ENCODE measurements at regions not wholly inside any gene's neighbourhood (a gene's known extent, or its start where the extent isn't known, plus 50 kb on each side); places are given as distances from the start of the nearest gene placed in this dataset.
"Not testable (repeated sequence)": the region's sequence is repeated elsewhere in the genome, so short reads cannot be mapped to it uniquely, and the experiment has no call there.

DNA sequence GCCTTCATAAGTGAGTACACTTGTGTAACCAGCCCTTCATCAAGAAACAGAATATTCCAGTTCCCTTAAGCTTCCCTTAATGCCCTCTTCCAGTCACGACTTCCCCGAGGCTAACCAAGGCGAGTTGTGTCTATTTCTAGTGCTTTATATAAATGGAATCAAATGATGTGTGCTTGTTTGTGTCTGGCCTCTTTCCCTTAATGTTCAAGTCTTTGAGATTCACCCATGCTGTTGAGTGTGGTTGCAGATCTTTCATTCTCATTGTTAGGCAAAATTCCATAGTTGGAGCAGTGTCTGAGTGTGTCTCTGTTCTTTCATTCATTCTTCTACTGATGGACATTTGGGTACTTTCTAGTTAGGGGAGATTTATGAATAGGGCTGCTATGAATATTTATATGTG, 135.0 kb downstream of the CEBPB start:
- no peak for DNase-seq (ENCODE audit: low read depth in 3 of 3, low spot score in 1 of 3)

DNA sequence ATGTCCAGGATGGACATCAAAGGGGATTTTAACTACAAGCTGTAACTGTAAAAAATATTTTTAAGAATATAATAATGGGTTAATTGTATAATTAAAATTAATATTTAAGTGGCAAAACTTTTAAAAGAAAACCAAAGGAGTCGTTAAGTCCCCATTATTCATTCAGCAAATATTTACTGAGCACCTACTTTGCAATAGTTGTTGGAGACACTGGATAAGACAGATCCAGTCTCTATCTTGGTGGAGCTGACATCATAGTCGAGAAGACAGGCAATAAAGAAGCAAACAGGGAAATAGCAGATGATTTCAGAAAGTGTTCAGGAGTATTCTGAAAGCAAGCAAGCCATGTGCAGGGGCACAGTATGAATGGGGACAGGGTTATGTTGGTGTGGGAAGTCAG, 137.0 kb downstream of the CEBPB start:
- no peak for DNase-seq (ENCODE audit: low read depth in 3 of 3, low spot score in 1 of 3)

DNA sequence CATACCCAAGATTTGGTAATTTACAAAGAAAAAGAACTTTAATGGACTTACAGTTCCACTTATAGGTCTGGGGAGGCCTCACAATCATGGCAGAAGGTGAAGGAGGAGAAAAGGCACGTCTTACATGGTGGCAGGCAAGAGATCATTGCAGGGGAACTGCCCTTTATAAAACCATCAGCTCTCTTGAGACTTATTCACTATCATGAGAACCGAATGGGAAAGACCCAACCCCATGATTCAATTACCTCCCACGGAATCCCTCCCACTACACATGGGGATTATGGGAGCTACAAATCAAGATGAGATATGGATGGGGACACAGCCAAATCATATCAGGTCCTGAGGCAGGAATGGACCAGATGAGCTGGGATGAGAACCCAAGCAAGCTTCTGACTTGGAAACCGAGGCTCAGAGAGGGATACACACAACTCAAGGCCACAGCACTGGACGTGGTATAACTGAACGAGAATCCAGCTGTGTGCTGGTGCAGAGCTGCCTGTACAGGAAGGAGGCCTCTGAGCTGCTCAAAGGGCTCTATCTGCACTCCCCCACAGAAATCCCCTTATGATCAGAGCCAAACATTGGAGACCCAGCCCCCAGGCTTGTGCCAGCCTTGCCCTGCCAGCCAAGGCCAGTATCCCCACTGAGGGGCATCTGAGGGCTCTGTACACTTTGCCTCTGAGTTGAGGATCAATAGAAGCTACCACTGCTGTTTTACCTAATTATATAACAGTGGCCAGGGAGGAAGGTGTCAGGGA, 137.8 kb downstream of the CEBPB start:
- no peak for DNase-seq (ENCODE audit: low read depth in 3 of 3, low spot score in 1 of 3)

DNA sequence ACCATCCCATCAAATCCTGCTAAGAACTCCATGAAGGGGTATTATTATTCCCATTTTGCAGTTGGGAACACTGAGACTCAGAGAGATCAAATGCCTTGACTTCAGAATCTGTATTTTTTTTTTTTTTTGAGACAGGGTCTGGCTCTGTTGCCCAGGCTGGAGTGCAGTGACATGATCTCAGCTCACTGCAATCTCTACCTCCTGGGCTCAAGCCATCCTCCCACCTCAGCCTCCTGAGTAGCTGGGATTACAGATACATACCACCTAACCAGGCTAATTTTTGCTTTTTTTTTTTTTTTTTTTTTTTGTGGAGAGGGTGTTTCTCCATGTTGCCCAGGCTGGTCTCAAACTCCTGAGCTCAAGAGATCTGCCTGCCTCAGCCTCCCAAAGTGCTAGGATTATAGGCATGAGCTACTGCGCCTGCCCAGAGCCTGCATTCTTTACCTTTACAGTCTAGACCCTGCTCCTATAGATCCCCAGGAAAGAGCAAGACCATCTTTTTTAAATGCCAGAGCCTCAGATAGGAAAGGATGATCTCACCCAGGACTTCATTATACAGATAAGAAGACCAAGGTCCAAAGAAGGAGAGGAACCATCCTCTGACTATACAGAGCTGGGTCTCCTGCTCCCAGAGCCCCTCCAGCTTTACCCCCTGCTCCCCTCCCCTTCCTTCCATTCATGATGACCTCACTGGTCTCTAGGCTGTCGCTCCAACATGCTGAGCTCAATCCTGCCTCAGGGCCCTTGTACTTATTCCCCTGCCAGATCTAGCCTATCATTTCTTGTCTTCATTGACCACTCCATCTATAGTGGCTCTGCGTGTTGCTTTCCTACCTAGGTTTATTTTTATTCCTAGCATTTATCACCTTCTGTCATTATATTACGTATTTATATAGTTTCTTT, 138.6 kb downstream of the CEBPB start:
- no peak for DNase-seq (ENCODE audit: low read depth in 3 of 3, low spot score in 1 of 3)

DNA sequence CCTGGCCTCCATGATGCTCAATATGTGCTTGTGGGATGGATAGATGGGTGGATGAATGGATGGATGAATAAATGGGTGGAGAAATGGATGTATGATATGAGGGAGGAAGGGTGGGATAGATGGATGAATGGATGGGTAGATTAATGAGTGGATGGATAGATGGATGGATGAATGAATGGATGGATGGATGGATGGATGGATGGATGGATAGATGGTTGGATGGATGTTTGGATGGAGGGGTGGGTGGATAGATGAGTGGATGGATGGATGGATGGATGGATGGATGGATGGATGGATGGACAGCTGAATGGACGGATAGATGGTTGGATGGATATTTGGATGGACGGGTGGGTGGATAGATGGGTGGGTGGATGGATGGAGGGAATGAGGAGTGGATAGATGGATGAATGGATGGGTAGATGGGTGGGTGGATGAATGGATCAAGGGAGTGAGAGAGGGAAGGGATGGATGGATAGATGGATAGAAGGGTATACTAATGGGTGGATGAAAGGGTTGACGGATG, 139.4 kb downstream of the CEBPB start:
- DNase-seq (ENCODE audit: low read depth in 3 of 3, low spot score in 1 of 3), result no peak

DNA sequence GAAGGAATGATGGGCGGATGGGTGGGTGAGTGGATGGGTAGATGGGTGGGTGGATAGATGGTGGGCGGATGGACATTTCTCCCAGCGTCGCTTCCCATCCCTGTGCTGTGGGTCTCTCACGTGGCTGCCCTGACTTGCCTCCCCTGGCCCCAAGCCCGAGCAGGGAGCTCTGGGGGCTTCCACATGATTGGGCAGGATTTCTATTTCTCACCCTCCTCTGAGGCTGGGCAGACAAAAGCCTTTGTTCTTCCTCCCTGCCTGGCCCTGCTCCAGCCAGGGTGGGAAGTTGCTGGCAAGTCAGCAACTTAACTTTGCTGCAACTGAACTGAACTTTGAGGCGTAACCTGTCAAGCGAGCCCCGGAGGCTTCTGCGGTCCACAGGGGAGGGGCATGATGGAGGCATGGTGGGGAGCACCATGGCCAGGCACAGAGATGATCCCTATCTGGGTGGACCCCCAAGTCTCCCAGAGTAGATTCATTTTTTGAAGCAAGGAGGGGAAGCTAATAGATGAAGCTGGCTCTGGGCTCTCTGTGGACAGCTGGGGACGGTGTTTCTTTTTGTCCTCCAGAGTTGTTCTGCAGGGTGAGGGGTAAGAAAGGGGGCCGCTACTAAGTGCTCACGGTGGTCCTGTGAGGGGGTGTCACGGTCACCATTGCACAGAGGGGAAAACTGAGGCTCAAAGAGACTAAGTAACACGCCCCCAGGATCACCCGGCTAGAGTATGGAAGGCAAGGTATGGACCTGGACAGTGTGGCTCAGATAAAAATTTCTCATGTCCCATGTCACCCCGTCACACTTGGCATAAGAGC, 140.1 kb downstream of the CEBPB start:
- no peak for DNase-seq (ENCODE audit: low read depth in 3 of 3, low spot score in 1 of 3)

DNA sequence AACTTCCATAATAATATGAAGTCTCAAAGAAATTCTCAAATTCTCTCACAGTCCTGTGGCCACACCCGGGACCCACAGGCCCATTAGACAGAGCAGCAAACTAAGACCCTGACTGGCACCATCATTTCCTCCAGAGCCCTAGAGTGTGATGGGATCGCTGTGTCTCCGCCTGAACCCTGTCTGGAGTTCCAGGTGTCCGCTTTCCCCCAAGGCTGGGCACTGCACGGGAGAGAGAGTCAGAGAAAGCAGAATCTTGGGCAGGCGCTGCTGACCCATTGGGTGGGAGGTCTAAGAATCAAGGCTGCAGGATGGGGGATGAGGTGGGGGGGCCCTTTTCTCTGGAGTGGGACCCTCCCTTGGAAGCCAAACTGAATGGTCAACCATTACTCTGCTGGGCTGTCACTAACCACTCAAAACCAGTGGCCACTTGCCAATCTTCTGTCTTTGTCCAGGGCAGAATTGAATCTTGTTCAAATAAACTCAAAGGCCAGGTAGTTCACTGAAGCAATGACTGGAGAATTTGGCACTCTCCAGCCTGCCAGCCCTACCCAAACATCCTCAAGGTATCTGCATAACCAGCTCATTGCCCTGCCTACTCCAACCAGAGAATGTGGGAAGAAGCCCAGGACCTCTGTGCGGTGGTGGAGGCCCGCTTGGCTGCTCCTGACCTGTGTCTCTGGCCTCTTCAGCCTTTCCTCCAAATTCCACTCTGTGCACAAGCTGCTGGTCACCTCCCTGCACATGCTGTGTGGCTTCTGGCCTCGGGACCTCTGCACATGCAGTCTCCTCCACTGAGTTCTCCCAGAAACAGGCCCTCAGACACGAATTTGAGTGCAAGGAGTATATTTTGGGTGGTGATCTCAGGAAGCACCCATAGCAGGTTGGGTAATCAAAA, 141.1 kb downstream of the CEBPB start:
- no peak for DNase-seq (ENCODE audit: low read depth in 3 of 3, low spot score in 1 of 3)

DNA sequence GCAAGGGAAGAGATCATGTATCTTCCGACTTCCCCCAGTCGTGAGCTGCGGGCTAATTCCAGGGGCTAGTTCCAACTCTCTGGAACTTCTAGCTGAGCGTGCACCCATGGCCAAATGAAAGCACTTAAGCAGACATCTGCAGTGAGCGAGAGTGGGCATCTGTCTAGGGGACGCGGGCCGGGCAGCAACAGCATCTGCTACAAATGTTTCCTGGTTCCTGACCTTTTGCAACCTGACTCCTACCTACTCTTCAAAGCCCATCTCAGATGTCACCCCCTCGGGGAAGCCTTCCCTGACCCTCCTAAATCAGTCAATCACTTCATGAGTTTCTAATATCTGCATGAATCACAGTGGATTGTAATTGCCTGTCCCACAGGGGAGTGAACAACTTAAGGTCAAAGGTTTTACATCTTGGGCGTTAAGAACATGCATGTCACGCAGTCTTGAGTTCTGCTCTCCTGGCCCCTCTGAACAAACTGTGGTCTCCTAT, 141.9 kb downstream of the CEBPB start:
- no peak for DNase-seq (ENCODE audit: low read depth in 3 of 3, low spot score in 1 of 3)

DNA sequence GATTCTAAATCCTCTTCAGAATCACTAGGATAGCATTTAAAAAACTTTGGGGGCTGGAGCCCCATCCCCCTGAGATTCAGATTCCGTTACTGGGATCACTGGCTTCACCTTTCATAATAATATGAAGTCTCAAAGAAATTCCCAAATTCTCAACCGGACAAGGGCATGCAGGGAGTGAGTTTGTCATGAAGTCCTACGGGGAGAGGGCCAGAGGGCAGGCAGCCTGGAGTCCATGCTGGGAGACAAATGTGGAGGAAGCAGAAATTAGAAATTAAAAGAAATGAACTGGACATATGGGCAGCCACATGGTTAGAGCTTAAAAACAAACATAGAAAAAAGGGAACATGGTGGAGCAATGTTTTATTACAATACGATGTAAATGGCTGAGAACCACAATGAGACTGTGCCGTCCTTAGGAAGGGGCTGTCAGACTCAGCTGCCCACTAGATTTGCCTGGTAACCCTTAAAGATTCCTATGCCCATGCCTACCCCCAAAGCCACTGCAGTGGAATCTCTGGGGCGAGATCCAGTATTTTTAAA, 142.6 kb downstream of the CEBPB start:
- no peak for DNase-seq (ENCODE audit: low read depth in 3 of 3, low spot score in 1 of 3)

DNA sequence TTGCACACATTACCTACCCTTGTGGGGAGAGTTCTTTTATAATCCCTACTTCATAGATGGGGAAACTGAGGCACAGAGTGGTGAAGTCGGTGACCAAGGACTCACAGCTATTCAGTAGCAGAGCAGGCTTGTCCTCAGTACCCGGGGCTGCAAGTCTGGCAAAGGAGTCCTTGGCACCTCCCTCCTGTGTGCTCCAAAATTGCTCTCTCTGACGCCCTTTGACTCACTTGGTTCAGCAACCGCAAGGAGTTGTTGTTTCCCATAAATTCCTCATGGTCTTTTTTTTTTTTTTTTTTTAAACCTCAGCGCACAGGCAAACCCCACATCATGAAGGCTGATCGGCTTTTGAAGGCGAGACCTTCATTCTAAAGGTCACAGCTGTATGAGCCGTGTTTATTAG, 143.2 kb downstream of the CEBPB start:
- no peak for DNase-seq (ENCODE audit: low read depth in 3 of 3, low spot score in 1 of 3)

DNA sequence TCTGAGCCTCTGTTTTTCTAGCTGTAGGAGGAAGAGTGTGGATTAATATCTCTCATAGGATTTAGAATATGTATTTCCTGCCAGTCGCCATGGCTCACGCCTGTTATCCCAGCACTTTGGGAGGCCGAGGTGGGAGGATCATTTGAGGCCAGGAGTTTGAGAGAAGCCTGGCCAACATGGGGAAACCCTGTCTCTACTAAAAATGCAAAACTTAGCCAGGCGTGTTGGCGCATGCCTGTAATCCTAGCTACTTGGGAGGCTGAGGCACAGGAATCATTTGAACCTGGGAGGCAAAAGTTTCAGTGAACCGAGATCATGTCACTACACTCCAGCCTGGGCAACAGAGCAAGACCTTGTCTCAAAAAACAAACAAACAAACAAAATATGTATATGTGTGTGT, 143.9 kb downstream of the CEBPB start:
- not testable (repeated sequence) for DNase-seq (ENCODE audit: low read depth in 3 of 3, low spot score in 1 of 3)

DNA sequence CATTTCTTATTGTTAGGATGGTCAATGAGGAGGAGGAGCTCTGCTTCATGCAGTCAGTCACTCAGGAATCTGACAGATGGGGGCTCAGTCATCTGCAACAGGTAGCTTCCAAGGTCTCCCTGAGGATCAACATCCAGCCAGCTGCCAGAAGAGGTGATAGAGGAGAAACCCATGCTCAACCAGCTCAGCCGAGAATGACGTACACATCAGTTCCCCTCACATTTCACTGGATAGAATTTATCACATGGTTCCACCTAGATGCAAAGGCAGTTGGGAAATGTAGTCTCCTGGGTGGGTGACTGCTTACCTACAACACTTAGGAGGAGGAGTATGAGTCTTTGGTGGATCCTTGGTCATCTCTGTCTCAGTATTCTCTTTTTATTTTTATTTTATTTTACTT, 144.5 kb downstream of the CEBPB start:
- no peak for DNase-seq (ENCODE audit: low read depth in 3 of 3, low spot score in 1 of 3)

DNA sequence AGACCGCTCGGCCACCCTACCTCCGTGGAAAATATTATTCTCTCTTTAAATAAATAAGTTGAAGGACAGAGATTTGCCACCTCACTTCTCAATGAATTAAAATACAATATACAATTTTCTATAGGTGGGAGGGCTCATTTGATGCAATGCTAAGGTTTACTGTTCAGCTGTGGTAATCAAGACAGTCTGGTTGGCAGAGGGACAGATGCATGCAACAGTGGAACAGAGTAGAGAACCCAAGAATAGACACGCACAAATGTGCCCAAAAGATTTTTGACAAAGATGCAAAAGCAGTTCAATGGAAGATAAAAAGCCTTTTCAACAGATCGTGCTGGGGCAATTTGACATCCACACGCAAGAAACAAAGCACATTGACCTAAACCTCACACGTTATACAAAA, 145.2 kb downstream of the CEBPB start:
- no peak for DNase-seq (ENCODE audit: low read depth in 3 of 3, low spot score in 1 of 3)

DNA sequence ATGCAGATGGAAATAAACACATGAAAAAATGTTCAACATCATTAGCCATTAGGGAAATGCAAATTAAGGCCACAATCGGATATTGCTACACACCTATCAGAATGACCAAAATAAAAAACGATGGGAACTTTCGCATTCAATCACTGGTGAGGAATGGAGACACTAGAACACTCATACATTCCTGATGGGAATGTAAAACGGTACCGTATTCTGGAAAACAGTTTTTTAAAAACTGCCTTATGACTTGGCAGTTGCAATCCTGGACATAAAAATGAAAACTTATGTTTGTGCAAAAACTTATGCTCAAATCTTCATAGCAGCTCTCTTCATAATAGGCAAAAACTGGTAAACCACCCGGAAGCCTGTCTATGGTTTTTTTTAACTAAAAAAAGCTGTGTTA, 146.0 kb downstream of the CEBPB start:
- no peak for DNase-seq (ENCODE audit: low read depth in 3 of 3, low spot score in 1 of 3)

DNA sequence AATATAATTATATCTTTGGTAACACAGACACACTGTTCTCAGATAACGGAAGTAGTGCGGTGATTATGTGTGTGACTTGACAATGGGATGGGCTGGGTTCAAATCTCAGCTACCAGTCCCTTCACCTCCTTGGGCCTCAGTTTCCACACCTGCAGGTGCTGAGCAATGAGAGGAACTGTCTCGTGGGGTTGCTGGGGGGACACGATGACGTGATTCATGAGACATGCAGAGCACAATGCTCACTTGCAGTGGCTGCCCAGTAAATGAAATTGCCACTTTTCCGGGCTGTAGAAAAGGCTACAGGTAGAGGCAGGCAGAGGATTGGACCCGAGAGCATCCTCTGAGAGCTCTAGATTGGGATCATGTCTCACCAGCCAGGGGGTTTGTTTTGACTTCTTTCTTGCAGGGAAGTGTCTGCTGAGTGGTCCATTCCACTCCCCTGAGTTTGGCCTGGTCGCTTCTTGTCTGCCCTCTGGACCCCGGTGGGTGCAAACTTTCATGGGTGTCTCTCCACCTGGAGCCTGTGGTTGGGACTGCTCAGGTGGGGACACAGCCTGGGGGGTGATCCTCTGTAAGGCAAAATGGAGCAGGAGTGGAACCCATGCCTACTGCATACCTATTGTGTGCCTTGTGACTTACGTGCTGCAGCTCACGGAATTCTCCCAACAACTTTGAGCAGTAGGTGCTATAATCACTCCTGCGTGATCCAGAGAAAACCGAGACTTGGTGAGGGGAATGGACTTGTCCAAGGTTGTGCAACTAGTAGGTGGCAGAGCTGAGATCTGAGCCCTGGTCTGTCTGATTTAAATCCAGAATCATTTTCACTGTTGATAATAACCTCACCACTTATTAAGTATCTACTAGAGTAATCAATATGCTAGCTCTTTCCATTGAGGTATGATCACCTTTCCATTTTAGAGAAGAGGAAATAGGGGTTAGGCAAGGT, 147.2 kb downstream of the CEBPB start:
- DNase-seq (ENCODE audit: low read depth in 3 of 3, low spot score in 1 of 3), result no peak

DNA sequence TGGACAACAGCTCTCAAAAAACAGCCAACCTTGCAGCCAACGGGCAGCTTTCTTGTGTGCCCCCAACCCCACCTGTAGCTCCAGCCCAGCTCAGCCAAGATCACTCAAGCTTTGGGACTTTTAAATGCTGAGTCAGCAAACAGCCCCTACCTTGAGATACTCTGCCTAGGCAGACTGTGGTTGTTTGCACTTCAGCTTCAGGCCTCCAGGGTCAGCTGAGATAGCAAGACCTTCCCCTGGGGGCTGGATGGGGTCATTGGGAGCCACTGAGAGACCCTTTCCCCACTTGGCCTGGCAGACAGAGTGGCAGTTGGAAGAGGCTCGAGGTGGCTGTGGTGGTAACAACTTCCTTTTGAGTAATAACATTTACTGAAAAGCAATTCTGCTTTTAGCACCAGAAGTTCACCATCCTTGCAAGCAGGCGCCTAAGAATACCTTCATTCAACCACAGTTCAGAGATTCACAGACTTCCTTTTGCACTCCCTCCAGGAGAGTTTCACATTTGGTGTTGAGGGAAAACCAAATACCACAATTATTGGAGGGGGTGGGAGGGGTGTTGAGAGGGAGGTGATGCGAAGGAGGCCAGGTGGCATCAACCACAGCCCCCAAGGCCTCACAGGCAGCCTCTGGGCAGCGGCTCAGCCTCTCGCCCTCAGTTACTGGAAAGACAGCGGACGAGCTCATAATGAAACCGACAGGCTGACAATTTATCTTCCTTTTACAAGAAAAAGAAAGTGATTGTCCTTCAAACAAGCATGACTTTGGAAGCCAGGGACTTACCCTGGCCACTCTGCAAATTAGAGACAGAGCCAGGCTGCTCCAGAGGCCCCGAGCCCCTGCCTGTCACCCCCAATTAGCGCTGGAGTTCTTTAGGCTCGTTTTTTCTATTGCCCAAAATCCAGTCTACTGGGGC, 148.1 kb downstream of the CEBPB start:
- DNase-seq (ENCODE audit: low read depth in 3 of 3, low spot score in 1 of 3), result peak in 1 of 3 donors; percentile 22

DNA sequence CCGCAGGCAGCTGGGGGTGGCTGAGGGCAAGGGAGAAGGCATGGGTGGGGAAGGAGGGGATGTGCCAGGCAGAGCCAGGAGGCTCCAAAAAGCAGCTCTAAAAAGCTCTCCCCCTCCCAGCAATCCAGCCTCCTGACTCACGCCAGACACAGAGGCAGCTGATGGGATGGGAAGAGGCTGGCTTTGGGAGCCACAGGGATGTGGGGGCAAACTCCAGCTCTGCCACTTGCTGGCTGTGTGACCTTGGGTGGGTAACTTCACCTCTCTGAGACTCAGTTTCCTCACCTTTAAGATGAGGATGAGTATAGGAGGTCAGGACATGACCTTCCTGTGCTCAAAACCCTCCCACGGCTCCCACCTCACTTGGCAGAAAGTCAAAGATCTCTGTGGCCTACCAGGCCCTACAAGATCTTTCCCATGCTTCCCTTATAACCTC, 148.9 kb downstream of the CEBPB start:
- no peak for DNase-seq (ENCODE audit: low read depth in 3 of 3, low spot score in 1 of 3)

DNA sequence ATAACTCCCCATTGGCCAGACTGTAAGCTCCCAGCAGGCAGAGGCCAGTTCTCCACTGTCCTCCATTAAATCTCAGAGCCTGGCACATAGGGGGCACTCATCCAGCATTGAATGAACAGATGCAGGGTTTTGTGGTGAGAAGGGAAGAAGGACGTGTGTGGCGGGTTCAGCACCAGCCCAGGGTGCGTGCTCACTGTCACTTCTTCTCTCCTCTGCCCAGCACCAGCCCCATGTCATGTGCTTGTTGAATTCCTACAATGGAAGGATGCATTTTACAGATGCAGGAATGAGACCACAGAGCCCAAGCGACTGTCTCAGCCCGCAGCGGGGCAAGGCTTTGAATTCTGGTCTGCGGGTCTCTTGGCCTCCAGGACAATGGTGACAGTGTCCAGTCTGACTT, 149.9 kb downstream of the CEBPB start:
- DNase-seq (ENCODE audit: low read depth in 3 of 3, low spot score in 1 of 3), result no peak
